Sigmoid colon (tissue), 4 donors: ENCODE measurements at regions not wholly inside any gene's neighbourhood (a gene's known extent, or its start where the extent isn't known, plus 50 kb on each side); places are given as distances from the start of the nearest gene placed in this dataset.

Experiments
- EP300 ChIP-seq, 4 donors: sonication (generic); formaldehyde crosslinking; IDR thresholded peaks; one replicate each; pipeline ENCODE4 v1.6.1; 2017; ENCODE audit warnings: antibody characterized with exemption in 4 of 4
- POLR2A ChIP-seq, 2 donors: fragments of 450-650 bp; IDR thresholded peaks; one replicate each; pipeline ENCODE4 v1.6.1; 2016; ENCODE audit warnings: antibody characterized with exemption in 2 of 2, mild to moderate bottlenecking in 2 of 2, moderate library complexity in 2 of 2
- POLR2AphosphoS5 ChIP-seq, 4 donors: sonication (generic); formaldehyde crosslinking; IDR thresholded peaks; one replicate each; pipeline ENCODE4 v1.6.1; 2017; ENCODE audit warnings: antibody characterized with exemption in 4 of 4
- TF ChIP-seq, protein P1 (sequence below), 4 experiments: fragments of 450-650 bp in 3 of 4; fragments of 200-600 bp in 1 of 4; IDR thresholded peaks; one replicate each; pipeline ENCODE4 v1.5.1; 2016 to 2019; ENCODE audit warnings: antibody characterized with exemption in 4 of 4, mild to moderate bottlenecking in 3 of 4, moderate library complexity in 2 of 4

- TF ChIP-seq, protein P1, sequence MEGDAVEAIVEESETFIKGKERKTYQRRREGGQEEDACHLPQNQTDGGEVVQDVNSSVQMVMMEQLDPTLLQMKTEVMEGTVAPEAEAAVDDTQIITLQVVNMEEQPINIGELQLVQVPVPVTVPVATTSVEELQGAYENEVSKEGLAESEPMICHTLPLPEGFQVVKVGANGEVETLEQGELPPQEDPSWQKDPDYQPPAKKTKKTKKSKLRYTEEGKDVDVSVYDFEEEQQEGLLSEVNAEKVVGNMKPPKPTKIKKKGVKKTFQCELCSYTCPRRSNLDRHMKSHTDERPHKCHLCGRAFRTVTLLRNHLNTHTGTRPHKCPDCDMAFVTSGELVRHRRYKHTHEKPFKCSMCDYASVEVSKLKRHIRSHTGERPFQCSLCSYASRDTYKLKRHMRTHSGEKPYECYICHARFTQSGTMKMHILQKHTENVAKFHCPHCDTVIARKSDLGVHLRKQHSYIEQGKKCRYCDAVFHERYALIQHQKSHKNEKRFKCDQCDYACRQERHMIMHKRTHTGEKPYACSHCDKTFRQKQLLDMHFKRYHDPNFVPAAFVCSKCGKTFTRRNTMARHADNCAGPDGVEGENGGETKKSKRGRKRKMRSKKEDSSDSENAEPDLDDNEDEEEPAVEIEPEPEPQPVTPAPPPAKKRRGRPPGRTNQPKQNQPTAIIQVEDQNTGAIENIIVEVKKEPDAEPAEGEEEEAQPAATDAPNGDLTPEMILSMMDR (IDR thresholded peaks at IDR 0.05), result no peak
- TF ChIP-seq POLR2A (IDR thresholded peaks at IDR 0.05), result no peak
- TF ChIP-seq POLR2AphosphoS5 (IDR thresholded peaks at IDR 0.05), result no peak
- TF ChIP-seq EP300 (IDR thresholded peaks at IDR 0.05), result no peak
These were observed 77.2 kb upstream of the ST6GAL2 start for GRCh38 chr2:106963156-106963555.
